Activated naive CD4-positive, alpha-beta T cell treated with anti-CD3 and anti-CD28 coated beads, Interleukin-2, amount 50 U/mL, for 16 hours (primary cell): ENCODE measurements at regions not wholly inside any gene's neighbourhood (a gene's known extent, or its start where the extent isn't known, plus 50 kb on each side); places are given as distances from the start of the nearest gene placed in this dataset.
"Not testable (repeated sequence)": the region's sequence is repeated elsewhere in the genome, so short reads cannot be mapped to it uniquely, and the experiment has no call there.

Experiments
- DNase-seq: peaks from one replicate; pipeline ENCODE4 v3.0.0-alpha.2; 2020

DNA sequence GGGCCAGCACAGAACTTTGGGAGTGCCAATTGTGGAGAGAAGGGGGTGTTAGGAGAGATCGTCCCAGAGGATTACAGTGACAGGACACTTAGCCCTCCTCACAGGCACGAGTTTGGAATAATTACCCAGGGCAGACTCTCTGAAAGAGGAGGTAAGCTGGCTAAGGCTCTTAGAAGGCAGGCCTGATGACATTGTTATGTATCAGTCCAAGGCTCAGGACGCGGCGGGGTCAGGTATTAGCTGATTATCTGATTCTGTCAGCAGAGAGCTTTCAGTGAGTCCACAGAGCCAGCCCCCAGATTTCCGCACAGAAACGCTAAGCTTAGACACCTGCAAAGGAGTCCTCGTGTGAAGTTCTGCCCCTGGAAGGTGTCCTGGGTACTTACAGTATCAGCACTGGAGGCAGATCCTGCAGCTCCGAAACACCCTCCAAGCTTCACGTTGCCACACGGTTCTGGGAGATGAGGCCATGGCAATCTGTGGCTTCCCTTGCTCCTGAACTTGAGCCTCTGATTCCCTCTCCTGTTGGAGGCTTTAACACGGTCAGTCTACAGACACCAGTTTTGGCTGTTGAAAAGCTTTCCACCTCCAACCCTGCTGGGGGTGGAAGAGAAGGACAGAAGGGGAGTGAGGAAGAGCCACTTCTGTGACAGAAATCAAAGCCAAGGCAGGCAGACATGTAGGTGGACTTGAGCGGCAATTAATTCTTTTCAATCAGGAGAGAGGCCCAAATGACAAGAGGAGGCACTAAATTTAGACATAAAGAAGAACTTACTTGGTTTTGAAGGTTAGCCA is 123.6 kb upstream of the CADM1 start:
- no peak for DNase-seq

DNA sequence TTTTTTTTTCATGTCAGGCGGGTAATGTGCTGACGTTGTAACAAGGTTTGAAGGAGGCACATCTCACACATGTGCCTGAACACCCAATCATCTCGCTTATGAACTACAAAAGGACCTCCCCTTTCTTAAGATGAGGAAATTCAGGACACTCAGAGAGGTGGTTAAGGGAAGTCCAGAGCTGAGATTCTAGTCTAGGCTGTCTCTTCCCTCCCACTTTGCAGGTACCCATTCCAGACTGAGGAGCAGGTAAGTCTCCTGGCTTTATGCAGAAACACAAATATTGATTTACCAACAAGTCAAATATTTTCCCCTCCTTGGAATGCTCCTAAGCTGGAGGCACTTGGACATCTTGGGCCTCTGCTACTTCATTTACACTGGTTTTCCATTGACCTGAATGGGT is 122.9 kb upstream of the CADM1 start:
- DNase-seq = no peak

DNA sequence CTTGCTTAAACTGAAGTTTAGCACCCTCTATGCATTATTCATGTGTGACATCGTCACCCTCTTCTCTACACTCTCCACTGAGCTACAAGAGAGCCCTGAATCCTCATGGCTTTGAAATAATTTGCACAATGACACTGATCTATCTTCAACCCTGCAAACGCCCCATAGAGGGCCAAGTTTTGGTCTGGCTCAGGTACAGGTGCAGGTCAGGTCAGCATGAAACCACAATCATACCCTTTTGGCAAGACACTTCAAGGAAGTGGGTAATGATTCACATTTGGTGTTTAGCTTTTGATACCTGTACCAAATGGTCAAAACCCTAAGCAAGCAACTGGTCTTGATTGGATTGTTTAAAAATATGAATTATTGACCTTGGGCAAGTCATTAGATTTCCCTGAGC is 122.2 kb upstream of the CADM1 start:
- DNase-seq = no peak

DNA sequence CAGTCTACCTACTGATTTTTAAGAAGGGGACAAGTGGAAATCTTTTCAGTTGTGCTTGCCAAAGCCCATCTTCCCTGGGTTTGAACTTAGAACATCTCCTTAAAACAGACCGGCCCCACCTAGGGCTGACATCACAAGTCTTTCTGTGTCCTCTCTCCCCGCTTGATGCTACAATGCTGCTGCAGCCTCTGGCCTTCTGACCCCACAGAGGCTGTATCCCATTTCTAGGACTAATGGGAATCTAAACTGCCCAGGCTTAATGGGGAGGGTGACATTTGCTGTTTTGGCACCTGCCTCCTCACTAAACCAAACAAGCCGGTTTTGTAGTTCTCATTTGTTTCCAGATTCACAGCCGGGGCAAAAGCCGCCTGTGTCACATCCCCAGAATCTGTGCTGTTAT is 121.3 kb upstream of the CADM1 start:
- no peak for DNase-seq

DNA sequence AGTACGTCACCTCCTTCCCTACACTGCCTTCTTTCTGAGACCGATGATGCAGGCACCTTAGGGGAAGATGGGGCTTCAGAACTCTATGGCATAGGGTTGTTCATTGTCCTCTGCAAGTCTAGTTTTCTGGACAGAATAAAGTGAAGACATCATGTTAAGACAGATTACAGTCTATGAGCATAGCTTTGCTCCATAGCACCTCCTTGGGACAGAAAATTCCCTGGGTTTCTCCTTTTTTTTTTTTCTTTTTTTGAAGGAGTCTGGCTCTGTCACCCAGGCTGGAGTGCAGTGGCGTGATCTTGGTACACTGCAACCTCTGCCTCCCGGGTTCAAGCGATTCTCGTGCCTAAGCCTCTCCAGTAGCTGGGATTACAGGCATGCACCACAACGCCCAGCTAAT is 119.8 kb upstream of the CADM1 start:
- DNase-seq = no peak

DNA sequence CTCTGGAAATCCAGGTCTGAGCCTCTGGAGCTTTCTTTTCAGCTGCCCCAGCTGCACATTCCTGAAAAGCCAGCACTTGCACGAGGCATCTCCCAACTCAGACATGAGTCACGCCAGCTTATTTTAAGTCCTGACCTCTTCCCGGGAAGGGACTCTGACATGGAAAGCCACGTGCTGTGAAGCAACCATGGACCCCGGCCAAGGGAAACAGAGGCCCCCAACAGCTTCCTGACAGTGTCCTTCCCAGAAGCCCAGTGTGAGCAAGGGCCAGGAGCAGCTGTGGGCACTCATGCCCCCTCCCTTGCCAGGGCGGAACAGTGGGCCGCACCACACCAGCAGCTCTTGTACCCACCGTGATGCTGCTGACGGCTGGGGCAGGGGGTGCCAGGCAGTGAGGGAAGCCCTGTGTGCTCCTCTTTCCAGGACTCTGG is 118.8 kb upstream of the CADM1 start:
- no peak for DNase-seq

DNA sequence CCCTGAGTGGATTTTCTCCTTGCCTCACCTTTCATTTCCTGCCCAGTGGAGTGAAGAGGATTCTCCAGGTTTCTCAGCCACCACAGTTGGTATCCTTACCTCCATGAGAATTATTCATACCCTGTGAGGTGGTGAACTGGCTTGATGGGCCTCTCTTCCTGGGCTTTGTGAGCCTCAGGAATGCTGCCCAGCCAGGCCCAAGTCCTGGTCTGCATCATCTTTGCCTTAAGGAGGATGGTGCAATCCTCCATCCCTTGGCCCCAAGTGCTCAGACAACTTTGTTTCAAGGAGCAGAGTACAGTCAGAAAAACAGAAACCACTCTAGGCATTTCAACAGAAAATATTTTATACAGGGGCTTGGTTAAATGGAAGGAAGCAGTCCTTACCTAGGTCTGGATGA is 114.2 kb upstream of the CADM1 start:
- no peak for DNase-seq

DNA sequence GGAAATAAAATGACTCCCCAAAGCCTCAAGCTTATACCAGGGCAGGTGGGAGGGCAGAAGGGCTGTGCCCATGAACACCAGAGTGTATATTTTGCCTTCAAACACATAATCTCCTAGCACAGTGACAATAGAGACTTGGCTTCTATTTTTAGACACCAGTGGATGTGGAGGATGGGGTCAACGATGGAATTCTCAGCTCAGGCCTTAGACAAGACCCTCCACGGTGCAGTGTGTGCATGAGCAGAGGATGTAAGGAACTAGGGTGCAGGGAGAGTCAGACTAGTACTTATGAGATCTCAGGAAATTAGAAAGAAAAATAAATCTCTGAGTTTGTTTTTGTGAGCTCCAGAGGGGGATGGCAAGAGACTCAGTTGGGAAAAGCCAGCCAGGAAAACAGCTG is 113.6 kb upstream of the CADM1 start:
- no peak for DNase-seq

DNA sequence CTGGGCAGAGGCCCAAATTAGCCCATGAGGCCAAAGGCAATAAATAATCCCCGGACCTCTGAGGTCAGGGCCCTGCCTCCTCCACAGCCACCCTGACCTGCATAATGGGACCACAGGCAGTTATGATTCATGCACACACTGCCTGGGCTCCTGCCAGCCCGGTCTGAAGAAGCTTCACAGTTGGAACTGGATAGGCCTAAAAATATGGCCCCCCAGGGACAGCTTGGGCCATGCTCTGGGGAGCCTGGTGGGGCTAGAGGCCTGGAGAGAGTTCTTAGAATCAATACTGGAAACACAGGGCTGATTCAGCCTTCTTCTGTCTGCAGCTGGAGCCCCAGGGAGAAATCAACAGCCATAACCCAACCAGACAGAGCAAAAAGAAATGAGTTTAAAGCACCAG is 112.8 kb upstream of the CADM1 start:
- no peak for DNase-seq

DNA sequence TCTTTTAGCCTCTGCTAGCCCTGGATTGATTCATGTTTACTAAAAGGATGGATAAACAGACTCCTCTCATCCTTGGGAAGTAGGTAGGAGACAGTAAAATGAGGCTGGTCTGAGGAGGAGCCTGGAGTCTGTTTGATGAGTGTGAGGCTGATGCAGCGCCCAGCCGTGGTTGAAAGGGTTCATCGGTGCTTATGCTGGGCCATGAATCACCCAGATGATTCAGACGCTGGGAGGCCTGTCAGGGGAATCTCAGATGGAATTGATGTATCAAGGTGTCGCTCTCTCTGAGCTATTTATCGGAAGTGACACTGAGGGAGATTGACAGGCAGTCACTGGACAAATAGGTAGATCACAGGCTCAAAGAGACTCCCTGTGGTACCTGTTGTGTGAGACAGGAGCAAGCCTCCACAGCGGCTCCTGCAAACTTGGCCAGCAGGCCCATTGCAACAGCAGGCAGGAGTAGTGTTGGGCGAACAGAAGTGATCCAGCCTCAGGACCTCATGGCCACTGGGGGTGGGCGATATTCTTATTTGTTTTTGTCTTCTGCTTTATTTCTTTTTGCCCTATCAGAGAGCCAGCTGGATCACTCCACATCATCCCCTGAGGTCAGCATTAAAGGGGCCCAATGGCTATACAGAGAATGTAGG is 109.9 kb upstream of the CADM1 start:
- DNase-seq = no peak

DNA sequence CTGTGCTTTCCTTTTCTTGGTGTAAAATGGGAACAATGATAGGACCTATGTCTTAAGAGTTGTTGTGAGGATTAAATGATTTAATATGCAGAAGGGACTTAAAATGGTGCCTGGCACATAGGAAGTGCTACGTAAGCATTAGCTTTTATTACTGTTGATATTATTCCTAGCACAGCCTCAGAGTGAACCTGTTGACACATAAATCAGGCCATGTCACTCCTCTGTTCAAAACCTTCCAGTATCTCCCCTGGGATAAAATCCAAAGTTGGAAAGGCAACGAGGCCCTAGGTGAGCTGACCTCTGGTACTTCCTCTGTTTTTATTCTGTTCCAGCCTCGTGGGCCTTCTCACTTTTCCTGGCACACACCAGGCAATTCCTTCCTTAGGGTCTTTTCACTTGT is 108.8 kb upstream of the CADM1 start:
- DNase-seq = no peak

DNA sequence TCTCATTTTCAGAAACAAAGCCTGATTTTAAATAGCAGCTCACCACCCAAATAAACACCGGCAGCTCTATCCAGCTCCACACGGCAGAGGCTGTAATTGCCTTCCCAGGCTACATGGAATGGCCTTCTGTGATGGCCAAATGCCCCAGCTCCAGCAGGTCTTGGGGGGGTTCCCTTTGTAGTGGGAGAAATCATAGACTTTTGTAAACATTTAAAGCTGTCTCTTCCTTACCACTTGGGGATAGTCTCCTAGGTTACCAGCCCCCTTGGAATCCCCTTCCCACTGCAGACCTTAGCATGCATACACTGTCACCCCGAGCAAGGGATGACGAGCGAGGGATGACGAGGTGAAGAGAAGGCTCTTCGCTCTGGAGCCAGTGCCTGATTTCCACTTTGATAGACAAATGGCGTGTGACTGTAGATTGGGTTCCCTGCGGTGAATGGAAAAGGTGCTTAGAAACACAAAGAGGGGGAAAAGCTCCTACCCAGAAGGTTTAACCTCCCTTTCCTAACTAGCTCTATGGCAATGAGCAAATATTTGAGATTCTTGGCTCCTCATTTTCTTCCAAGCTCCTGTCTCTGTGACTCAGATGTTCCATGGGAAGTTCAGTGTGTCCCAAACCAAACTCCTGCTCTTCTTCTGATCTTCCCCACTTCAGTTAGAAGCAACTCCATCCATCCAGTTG is 108.0 kb upstream of the CADM1 start:
- no peak for DNase-seq

DNA sequence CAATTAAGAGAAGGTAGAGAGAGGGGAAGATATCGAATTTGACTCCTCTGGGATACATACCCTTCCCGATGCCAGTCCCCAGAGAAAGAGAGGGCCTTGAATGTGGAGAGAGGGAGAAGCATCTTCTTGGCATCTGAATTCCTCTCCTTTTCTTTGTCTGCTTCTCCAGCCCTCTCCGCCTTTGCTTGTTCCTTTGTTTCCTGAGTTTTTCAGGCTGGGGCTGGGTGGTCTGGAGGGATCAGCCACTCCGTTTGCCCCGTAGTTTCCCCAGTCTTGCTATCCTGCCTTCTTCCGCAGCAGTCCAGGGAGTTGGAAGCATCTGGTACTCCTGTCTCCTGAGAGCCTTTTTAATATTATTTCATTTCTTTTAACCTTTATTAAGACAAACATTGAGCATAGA is 107.1 kb upstream of the CADM1 start:
- DNase-seq = no peak

DNA sequence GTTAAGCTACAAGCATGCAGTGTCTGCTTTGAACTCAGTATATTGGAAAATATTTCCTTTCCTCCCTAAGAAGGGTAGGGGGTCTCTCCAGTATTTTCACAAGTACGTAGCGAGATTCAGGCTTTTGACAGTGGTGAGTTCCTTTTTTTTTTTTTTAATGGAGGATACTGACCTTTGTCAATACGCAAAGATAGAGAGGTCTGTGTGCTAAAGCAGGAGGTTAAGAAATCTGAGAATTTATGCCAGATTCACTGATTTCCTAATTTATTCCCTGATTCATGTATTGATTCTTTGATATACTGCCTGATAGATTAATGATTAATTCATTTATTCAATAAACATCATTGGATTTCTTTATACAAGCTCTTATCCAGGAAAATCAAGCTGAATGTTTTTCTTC is 106.7 kb upstream of the CADM1 start:
- no peak for DNase-seq

DNA sequence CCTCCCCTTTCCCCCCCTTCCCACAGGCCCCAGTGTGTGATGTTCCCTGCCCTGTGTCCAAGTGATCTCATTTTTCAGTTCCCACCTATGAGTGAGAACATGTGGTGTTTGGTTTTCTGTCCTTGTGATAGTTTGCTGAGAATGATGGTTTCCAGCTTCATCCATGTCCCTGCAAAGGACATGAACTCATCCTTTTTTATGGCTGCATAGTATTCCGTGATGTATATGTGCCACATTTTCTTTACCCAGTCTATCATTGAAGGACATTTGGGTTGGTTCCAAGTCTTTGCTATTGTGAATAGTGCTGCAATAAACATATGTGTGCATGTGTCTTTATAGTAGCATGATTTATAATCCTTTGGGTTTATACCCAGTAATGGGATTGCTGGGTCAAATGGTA is 106.0 kb upstream of the CADM1 start:
- DNase-seq = not testable (repeated sequence)

DNA sequence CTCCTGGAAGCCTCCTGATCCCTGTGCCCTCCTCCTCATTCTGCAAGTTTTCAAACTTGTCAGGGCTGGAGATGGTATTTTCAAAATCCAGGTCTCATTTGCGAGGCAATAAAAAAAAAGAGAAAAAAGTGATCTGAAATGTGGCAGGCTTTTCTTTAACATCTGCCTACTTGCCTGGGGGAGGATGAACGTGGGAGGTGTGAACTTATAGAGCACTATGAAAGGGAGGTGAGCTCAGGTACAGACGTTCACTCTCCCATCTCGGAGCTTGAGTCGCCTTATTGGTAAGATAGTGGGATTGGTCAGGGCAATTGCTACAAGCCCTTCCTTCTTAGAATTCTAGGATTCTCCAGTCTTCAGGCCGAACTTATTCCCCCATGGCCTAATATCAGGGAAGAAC is 104.8 kb upstream of the CADM1 start:
- no peak for DNase-seq

DNA sequence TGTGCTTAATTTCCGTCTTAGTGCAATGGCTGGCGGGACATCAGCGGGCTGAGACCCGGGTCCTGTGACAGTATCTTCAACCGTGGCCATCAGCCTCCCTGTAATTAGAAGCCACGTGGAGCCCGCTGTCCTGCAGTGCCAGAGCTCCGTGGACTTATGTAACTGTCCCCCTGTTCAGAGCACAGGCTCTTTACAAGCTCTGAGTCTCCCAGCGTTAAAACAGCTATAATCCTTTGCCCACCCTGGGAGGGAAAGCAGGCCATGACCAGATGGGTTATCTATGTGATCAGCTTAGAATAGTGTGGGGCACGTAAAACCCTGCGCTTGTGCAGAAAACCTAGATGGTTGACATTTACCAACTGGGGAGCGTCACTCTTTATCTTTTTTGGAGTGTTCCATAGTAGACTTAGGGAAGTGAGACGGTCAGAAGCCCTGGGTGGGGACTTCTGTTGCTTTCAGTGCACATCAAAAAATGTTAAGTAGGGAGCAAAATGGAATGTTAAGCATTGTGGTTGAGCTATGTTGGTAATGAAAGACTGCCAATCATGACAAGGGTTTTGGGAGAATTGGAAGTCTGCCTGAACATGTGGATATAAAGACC is 103.5 kb upstream of the CADM1 start:
- DNase-seq = no peak

DNA sequence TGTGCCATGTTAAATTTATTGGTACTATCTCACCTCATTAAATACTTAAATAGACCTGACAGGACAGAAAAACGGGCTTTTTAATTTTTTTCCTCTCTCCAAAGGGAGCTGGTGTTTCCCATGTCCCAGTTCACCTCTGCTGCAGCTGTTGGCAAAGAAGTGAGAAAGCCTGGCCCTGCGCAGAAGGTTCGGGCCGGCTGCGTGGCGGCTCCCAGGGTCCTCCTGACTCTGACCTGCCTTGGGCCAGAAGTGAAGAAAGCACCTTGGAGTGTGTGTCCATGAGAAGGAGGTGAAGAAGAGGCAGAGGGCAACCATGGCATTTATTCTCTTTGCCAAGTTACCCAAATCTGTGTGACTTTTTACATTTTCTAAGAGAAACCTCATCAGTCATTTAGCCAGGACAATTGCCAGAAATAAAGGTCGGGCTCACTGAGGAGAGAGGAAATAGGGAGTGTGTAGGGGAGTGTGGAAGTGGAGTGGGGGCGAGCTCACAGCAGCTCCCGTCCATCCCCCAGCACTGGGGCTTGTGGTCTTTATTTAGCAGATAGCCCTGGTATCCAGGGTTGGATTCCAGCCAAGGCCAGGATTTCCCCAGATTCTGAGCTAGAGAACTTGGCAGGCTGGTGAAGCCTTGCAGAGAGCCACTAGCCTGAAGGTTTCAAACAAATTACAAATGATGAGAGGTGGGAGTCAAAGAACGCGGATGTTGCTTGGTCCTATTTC is 102.4 kb upstream of the CADM1 start:
- DNase-seq = no peak

DNA sequence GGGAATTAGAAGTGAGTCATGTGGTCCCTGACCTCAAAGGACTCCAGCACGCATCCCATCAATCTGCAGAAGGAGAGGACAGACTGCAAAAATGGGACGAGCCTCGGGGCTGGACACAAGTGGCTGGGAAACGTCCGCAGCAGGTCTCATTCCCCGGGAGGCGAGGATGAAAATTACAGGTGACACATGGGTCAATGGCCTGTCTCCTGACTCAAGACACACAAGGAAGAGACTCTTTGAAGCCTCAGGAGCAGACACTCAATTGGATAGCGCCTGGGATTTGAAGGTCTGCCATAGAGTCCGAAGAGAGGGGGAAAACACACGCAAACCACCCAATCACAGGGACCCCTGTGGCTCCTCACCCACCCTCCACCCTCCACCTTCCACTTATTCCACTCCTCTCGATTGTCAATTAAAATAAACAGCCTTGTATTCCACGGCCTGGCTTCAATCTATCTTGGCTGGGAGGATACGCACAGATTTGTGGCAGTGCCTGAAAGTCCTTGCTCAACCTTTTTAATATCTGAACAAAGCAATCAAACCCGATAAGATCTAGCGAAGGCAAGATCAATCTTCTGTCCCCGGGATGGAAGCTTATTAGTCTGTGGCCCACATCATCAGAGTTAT is 101.8 kb upstream of the CADM1 start:
- no peak for DNase-seq

DNA sequence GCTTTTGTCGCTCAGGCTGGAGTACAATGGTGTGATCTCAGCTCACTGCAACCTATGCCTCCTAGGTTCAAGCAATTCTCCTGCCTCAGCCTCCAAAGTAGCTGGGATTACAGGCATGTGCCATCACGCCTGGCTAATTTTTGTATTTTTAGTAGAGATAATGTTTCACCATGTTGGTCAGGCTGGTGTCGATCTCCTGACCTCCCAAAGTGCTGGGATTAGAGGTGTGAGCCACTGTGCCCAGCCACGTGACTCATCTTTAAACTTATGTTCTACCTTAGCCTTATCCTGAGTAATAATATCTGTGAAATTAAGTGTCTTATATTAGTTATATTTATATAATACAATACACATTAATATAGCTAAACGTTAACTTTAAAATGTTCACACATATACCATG is 101.2 kb upstream of the CADM1 start:
- DNase-seq = not testable (repeated sequence)

DNA sequence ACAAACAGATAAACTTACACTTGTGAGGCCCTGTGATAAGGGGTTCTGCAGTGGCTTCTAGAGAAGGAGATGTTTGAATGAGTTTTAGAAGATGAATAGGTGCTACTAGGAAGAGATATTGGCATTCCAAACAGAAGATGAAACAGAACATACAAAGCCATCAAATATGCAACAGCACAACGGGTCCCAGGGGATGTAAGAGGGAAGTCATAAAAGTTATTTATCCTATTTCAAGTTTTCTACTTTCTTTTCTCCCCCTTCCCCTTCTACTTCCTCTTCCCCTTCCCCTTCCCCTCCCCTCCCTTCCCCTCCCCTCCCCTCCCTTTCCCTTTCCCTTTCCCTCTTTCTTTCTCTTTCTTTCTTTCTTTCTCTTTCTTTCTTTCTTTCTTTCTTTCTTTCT is 94.9 kb upstream of the CADM1 start:
- no peak for DNase-seq

DNA sequence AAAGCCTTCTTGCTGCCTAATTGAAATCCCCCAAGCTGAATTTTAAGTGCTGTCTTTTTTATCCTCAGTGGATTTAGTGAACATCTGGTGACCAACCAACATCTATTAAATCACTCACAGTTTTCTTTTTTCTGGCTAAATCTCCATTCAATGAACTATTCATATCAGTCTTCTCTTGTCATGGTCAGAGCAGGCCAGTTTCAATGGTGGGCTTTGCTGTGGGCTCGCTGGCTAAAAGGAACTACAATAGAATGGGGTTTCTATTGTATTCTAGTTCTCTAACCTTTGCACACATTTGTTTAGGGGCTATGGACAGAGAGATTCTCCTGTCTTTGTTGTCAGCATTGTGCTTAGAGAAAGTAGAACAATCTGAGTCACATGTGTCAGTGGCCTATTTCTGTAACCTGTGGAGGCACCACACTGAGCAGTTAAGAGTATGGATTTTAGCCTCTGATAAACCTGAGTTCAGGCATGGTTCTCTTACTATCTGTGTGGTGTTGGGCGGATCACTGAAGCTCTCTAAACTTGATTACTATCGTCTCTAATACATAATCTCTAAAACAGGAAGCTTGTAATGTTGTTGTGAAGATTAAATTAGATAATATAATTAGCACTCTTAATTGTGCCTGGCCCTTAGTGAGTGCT is 94.2 kb upstream of the CADM1 start:
- DNase-seq = no peak
